Astrocyte (in vitro differentiated cells and primary cell): ENCODE measurements at regions not wholly inside any gene's neighbourhood (a gene's known extent, or its start where the extent isn't known, plus 50 kb on each side); places are given as distances from the start of the nearest gene placed in this dataset.
A peak's percentile ranks its signal among the peaks of the same experiment; 100 is the strongest.

ENCODE experiments used
- DNase-seq: peaks from one replicate; pipeline ENCODE4 v3.0.0-alpha.2; 2010; ENCODE audit warnings: low read depth
- FAIRE-seq: peaks from 2 replicates; lab custom pipeline; 2011; peaks lifted over from hg19 to GRCh38; lab: Jason Lieb, UNC
- H2AFZ ChIP-seq: 2 replicates; pipeline ENCODE4 v1.6.0; 2012; ENCODE audit warnings: low read depth, low read length, inconsistent platforms
- H3K27ac ChIP-seq: 2 replicates; pipeline ENCODE4 v1.5.1; 2011; ENCODE audit warnings: low read depth, low read length, inconsistent platforms
- H3K27me3 ChIP-seq: 2 replicates; pipeline ENCODE4 v1.6.0; 2011; ENCODE audit warnings: low read length, inconsistent platforms; ENCODE audit not compliant: insufficient read depth
- H3K36me3 ChIP-seq: 2 replicates; pipeline ENCODE4 v1.5.1; 2011; ENCODE audit warnings: low read length, inconsistent platforms; ENCODE audit not compliant: insufficient read depth
- H3K4me1 ChIP-seq: 2 replicates; pipeline ENCODE4 v1.5.1; 2011; ENCODE audit warnings: low read length, inconsistent platforms; ENCODE audit not compliant: insufficient read depth
- H3K4me2 ChIP-seq: 2 replicates; pipeline ENCODE4 v1.6.0; 2012; ENCODE audit warnings: low read length, inconsistent platforms
- H3K4me3 ChIP-seq: 2 replicates; pipeline ENCODE4 v1.5.1; 2011; ENCODE audit warnings: low read depth, mild to moderate bottlenecking, low read length, inconsistent platforms; ENCODE audit not compliant: insufficient read depth
- H3K79me2 ChIP-seq: 2 replicates; pipeline ENCODE4 v1.6.0; 2012; ENCODE audit warnings: mild to moderate bottlenecking, low read length, inconsistent platforms; ENCODE audit not compliant: insufficient read depth
- H3K9ac ChIP-seq: 2 replicates; pipeline ENCODE4 v1.6.0; 2012; ENCODE audit warnings: mild to moderate bottlenecking, low read length, inconsistent platforms
- H3K9me3 ChIP-seq: 2 replicates; pipeline ENCODE4 v1.5.1; 2012; ENCODE audit warnings: low read depth, mild to moderate bottlenecking, low read length, inconsistent platforms; ENCODE audit not compliant: insufficient read depth
- H4K20me1 ChIP-seq: 2 replicates; pipeline ENCODE4 v1.6.0; 2012; ENCODE audit warnings: low read length, inconsistent platforms; ENCODE audit not compliant: insufficient read depth
- H3K27ac Mint-ChIP-seq: one replicate; pipeline ENCODE4 v1.8.0; 2021; ENCODE audit warnings: mild to moderate bottlenecking, mixed read lengths; ENCODE audit not compliant: unreplicated experiment
- H3K27me3 Mint-ChIP-seq: one replicate; pipeline ENCODE4 v1.8.0; 2021; ENCODE audit warnings: low read depth, mixed read lengths; ENCODE audit not compliant: unreplicated experiment
- H3K36me3 Mint-ChIP-seq: one replicate; pipeline ENCODE4 v1.8.0; 2021; ENCODE audit warnings: low read depth, mixed read lengths; ENCODE audit not compliant: unreplicated experiment
- H3K4me1 Mint-ChIP-seq: one replicate; pipeline ENCODE4 v1.8.0; 2021; ENCODE audit warnings: low read depth, mixed read lengths; ENCODE audit not compliant: unreplicated experiment
- H3K4me3 Mint-ChIP-seq: one replicate; pipeline ENCODE4 v1.8.0; 2021; ENCODE audit warnings: mild to moderate bottlenecking, moderate library complexity, mixed read lengths; ENCODE audit not compliant: unreplicated experiment
- H3K9me3 Mint-ChIP-seq: one replicate; pipeline ENCODE4 v1.8.0; 2021; ENCODE audit warnings: mild to moderate bottlenecking, mixed read lengths; ENCODE audit not compliant: unreplicated experiment
- EZH2 ChIP-seq: IDR thresholded peaks from 2 replicates; pipeline ENCODE4 v1.6.1; 2012; ENCODE audit warnings: mild to moderate bottlenecking, low read length, inconsistent platforms; ENCODE audit not compliant: insufficient read depth
- TF ChIP-seq, protein P1 (sequence below): IDR thresholded peaks from 2 replicates; pipeline ENCODE4 v1.5.1; 2011; ENCODE audit warnings: low read depth, mild to moderate bottlenecking, inconsistent platforms, low read length, moderate library complexity; ENCODE audit not compliant: insufficient read depth

DNA sequence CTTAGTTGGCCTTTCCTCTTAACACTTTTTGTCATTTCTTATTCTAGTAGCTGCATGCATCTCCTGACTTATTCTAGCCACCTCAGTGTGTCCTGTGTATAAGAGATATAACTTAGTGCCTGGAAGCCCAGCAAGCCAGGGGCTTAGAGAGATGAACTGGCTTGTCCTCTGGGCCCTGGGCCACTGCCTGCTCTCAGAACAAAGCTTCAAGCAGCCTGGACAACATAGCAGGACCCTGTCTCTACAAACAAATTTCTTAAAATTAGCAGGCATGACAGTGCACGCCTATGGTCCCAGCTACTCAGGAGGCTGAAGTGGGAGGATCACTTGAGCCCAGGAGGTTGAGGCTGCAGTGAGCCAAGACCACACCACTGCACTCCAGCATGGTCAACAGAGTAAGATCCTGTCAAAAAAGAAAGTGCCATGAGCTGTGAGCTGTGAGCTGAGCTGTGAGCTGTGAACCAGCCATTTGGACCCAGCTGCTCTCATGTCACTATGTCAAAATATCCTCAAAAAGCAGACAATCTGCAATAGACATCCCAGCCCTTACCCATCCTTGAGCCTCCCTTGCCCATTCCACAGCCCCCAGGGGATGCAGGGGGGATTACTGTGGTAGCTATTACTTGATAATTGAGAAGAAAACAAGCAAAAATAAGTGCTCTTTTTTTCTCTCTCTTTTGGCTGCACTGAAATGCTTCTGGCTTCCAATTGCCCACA lies 174.5 kb downstream of the OPA1 start:
- H3K4me3 Mint-ChIP-seq: no peak overlapping the region
- H4K20me1 ChIP-seq: no peaks in the 10 kb centered on the region
- H3K9me3 ChIP-seq: no peaks in the 10 kb centered on the region
- H3K79me2 ChIP-seq: no peaks in the 10 kb centered on the region
- peaks cover 4% of the 10 kb centered on the region for H3K4me1 Mint-ChIP-seq
- H3K4me3 ChIP-seq: no peak overlapping the region
- H3K27me3 Mint-ChIP-seq: peaks cover 66% of the 10 kb centered on the region
- H3K9me3 Mint-ChIP-seq: peaks cover 16% of the 10 kb centered on the region
- H3K27ac Mint-ChIP-seq: no peak overlapping the region
- H3K27me3 ChIP-seq: peaks cover 10% of the 10 kb centered on the region
- no peaks in the 10 kb centered on the region for H3K36me3 ChIP-seq
- H3K9ac ChIP-seq: no peak overlapping the region
- H2AFZ ChIP-seq: no peak overlapping the region
- no peak overlapping the region for H3K27ac ChIP-seq
- FAIRE-seq: no peak
- no peaks in the 10 kb centered on the region for H3K36me3 Mint-ChIP-seq
- peak overlapping the region; percentile 24 for H3K4me2 ChIP-seq
- TF ChIP-seq EZH2: no peak
- TF ChIP-seq, protein P1, sequence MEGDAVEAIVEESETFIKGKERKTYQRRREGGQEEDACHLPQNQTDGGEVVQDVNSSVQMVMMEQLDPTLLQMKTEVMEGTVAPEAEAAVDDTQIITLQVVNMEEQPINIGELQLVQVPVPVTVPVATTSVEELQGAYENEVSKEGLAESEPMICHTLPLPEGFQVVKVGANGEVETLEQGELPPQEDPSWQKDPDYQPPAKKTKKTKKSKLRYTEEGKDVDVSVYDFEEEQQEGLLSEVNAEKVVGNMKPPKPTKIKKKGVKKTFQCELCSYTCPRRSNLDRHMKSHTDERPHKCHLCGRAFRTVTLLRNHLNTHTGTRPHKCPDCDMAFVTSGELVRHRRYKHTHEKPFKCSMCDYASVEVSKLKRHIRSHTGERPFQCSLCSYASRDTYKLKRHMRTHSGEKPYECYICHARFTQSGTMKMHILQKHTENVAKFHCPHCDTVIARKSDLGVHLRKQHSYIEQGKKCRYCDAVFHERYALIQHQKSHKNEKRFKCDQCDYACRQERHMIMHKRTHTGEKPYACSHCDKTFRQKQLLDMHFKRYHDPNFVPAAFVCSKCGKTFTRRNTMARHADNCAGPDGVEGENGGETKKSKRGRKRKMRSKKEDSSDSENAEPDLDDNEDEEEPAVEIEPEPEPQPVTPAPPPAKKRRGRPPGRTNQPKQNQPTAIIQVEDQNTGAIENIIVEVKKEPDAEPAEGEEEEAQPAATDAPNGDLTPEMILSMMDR: no peak
- no peak for DNase-seq
- H3K4me1 ChIP-seq: peaks cover 9% of the 10 kb centered on the region

DNA sequence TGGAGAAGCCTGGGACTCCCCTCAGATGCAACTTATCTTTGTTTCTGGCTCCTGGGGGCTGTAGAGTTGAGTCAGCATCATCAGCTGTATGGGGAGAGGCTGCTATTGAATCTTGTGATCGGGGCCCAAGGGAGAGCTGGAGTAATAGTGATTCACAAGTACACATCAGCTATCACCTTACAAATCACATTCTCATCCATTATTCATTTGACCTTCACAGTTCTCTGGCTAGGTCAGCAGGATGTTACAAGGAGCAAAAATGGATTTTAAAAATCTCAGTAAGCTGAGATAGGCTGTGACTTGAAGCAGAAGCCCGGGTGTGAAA lies 175.0 kb downstream of the OPA1 start:
- Histone ChIP-seq H3K4me3 (no peak overlapping the region), H3K9ac (no peak overlapping the region)

DNA sequence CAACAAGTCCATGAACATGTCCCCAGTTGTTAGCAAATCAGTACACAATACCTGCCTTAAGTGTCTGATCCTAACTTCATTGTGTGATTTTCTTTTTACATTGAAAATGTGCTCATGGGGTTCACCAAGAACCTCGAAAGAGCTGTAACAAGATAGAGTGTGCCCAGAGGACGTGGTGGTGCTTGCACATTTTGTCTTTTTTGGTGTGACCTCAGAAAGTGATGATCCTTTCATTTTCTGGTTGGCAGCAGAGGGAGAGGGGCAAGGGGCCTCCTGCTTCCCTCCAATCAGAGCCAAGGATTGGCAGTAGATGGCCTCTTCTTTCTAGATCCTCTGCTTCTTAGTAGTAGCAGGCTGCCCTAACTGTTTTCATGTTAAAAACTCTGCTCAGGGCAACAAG lies 176.4 kb downstream of the OPA1 start:
- H3K27me3 Mint-ChIP-seq: peaks cover 66% of the 10 kb centered on the region

More for the DNA sequence above, 175.0 kb downstream of the OPA1 start:
- Histone ChIP-seq H3K4me2 (peak overlapping the region; percentile 24), H3K36me3 (no peaks in the 10 kb centered on the region), H2AFZ (no peak overlapping the region), H3K79me2 (no peaks in the 10 kb centered on the region), H3K4me1 (peaks cover 9% of the 10 kb centered on the region), H3K9me3 (no peaks in the 10 kb centered on the region), H4K20me1 (no peaks in the 10 kb centered on the region), H3K27ac (no peak overlapping the region), H3K27me3 (peaks cover 14% of the 10 kb centered on the region)
- H3K4me1 Mint-ChIP-seq: peaks cover 4% of the 10 kb centered on the region
- FAIRE-seq: no peak
- TF ChIP-seq, protein P1: no peak
- no peak for TF ChIP-seq EZH2
- peaks cover 13% of the 10 kb centered on the region for H3K9me3 Mint-ChIP-seq
- peaks cover 66% of the 10 kb centered on the region for H3K27me3 Mint-ChIP-seq
- H3K4me3 Mint-ChIP-seq: no peak overlapping the region
- DNase-seq: peak; percentile 79
- H3K27ac Mint-ChIP-seq: no peak overlapping the region
- no peaks in the 10 kb centered on the region for H3K36me3 Mint-ChIP-seq

More for the DNA sequence above, 176.4 kb downstream of the OPA1 start:
- DNase-seq (no peak), FAIRE-seq (no peak)
- H3K36me3 Mint-ChIP-seq: no peaks in the 10 kb centered on the region
- TF ChIP-seq, protein P1: no peak
- no peak for TF ChIP-seq EZH2
- H3K27me3 ChIP-seq: peaks cover 18% of the 10 kb centered on the region
- peaks cover 8% of the 10 kb centered on the region for H3K9me3 Mint-ChIP-seq
- peaks cover 4% of the 10 kb centered on the region for H3K4me1 Mint-ChIP-seq
- H4K20me1 ChIP-seq: no peaks in the 10 kb centered on the region
- H3K79me2 ChIP-seq: no peaks in the 10 kb centered on the region
- no peak overlapping the region for H3K27ac Mint-ChIP-seq
- no peak overlapping the region for H3K9ac ChIP-seq
- H3K36me3 ChIP-seq: no peaks in the 10 kb centered on the region
- no peak overlapping the region for H3K4me2 ChIP-seq
- no peak overlapping the region for H3K4me3 Mint-ChIP-seq
- no peak overlapping the region for H3K27ac ChIP-seq
- H3K9me3 ChIP-seq: no peaks in the 10 kb centered on the region
- no peak overlapping the region for H2AFZ ChIP-seq
- no peak overlapping the region for H3K4me3 ChIP-seq
- peaks cover 9% of the 10 kb centered on the region for H3K4me1 ChIP-seq
